HG02759 (cell line): ENCODE measurements at regions not wholly inside any gene's neighbourhood (a gene's known extent, or its start where the extent isn't known, plus 50 kb on each side); places are given as distances from the start of the nearest gene placed in this dataset.

Experiments
- ATAC-seq: cut with Tn5 transposase; IDR thresholded peaks from one replicate; pipeline ENCODE4 v1.9.1; 2021; ENCODE audit warnings: mild to moderate bottlenecking, moderate library complexity; ENCODE audit not compliant: unreplicated experiment

- ATAC-seq = no peak
Observed at GRCh38 chr13:90168953-90169352, 1178.5 kb upstream of the MIR17HG start.

GRCh38 chr13:90170208-90170607 lies 1177.3 kb upstream of the MIR17HG start:
- ATAC-seq = no peak

GRCh38 chr13:90171649-90172048 lies 1175.8 kb upstream of the MIR17HG start:
- ATAC-seq = no peak

- no peak for ATAC-seq
Observed at GRCh38 chr13:90177512-90177911, 1170.0 kb upstream of the MIR17HG start.

- ATAC-seq = no peak
Observed at GRCh38 chr13:90184355-90184754, 1163.1 kb upstream of the MIR17HG start.

GRCh38 chr13:90185734-90186133 lies 1161.8 kb upstream of the MIR17HG start:
- ATAC-seq = no peak

- ATAC-seq = no peak
Observed at GRCh38 chr13:90187478-90188350, 1159.8 kb upstream of the MIR17HG start.

GRCh38 chr13:90188351-90188636 lies 1159.2 kb upstream of the MIR17HG start:
- ATAC-seq = no peak

- no peak for ATAC-seq
Observed at GRCh38 chr13:90197722-90198121, 1149.8 kb upstream of the MIR17HG start.

GRCh38 chr13:90201202-90201601 lies 1146.3 kb upstream of the MIR17HG start:
- no peak for ATAC-seq

- no peak for ATAC-seq
Observed at GRCh38 chr13:90201676-90202460, 1145.6 kb upstream of the MIR17HG start.

GRCh38 chr13:90205081-90205480 lies 1142.4 kb upstream of the MIR17HG start:
- no peak for ATAC-seq

- no peak for ATAC-seq
Observed at GRCh38 chr13:90205911-90206310, 1141.6 kb upstream of the MIR17HG start.

GRCh38 chr13:90217275-90217674 lies 1130.2 kb upstream of the MIR17HG start:
- no peak for ATAC-seq

GRCh38 chr13:90222758-90223157 lies 1124.7 kb upstream of the MIR17HG start:
- ATAC-seq = no peak

GRCh38 chr13:90230311-90230710 lies 1117.2 kb upstream of the MIR17HG start:
- ATAC-seq = no peak

GRCh38 chr13:90232291-90232690 lies 1115.2 kb upstream of the MIR17HG start:
- ATAC-seq = no peak

GRCh38 chr13:90233933-90234672 lies 1113.4 kb upstream of the MIR17HG start:
- no peak for ATAC-seq

- no peak for ATAC-seq
Observed at GRCh38 chr13:90237852-90238251, 1109.6 kb upstream of the MIR17HG start.

GRCh38 chr13:90238413-90238812 lies 1109.1 kb upstream of the MIR17HG start:
- ATAC-seq = no peak

- no peak for ATAC-seq
Observed at GRCh38 chr13:90239130-90239529, 1108.4 kb upstream of the MIR17HG start.

GRCh38 chr13:90246005-90246404 lies 1101.5 kb upstream of the MIR17HG start:
- no peak for ATAC-seq
